ENCODE measurements at regions not wholly inside any gene's neighbourhood (a gene's known extent, or its start where the extent isn't known, plus 50 kb on each side); places are given as distances from the start of the nearest gene placed in this dataset.

- H3K79me2 ChIP-seq (ENCODE audit: control insufficient read depth, insufficient read depth, low read length): no peaks in the 10 kb centered on the region
- TSS peak; percentile 91 for BruUV-seq (replicated peaks)
- DNase-seq (ENCODE audit: low read depth, low spot score) (peak; percentile 69), ATAC-seq (peak; percentile 91), FAIRE-seq (no peak)
- H3K4me3 ChIP-seq: no peak overlapping the region
- ChIA-PET SMC1A (ENCODE audit: uncharacterized antibody, unreplicated experiment) (interaction anchor here (0.6 to 5.5 kb wide), 5 partner anchors 10 to 286 kb away, joined by 3 to 36 read pairs (median 4); no protein-coding TSS in a partner anchor), CTCF (interaction anchor here (1.3 to 1.4 kb wide), 2 partner anchors 11 to 79 kb away, joined by 3 to 4 read pairs; no protein-coding TSS in a partner anchor), RAD21 (ENCODE audit: unreplicated experiment) (interaction anchor here (1.0 to 2.6 kb wide), 4 partner anchors 11 to 200 kb away, joined by 3 to 10 read pairs (median 4); no protein-coding TSS in a partner anchor), POLR2A (interaction anchor here (3.1 kb wide), 1 partner anchor 11 kb away, joined by 10 read pairs; no protein-coding TSS in a partner anchor)
- WGBS (ENCODE audit: insufficient coverage, insufficient replicate concordance, low lambda C conversion rate, missing lambda C conversion rate): 19% methylated on average over 3 of the region's 3 CpGs
- in situ Hi-C loops (cut with MboI) (no loop called here), intact Hi-C loops (cut with micrococcal nuclease; ENCODE audit: unreplicated experiment) (no loop called here)
- 0 out of 2 replicates have a peak overlapping the region, but pooled peaks have one; percentile 13 for H3K4me2 ChIP-seq (ENCODE audit: control insufficient read depth, insufficient read depth)
- peaks cover 6% of the 10 kb centered on the region for H3K4me1 ChIP-seq (ENCODE audit: control insufficient read depth, insufficient read depth, low read length)
- peak overlapping the region; percentile 29; the same call in 1 of the 2 replicates for H2AFZ ChIP-seq (ENCODE audit: control insufficient read depth, low read depth, low read length)
- H3K36me3 ChIP-seq (ENCODE audit: control insufficient read depth in 2 of 2, insufficient read depth in 2 of 2, low read length in 1 of 2): no peaks in the 10 kb centered on the region
- H3K27ac ChIP-seq (ENCODE audit: control insufficient read depth, insufficient read depth): peak overlapping the region; percentile 46
- H3K27me3 ChIP-seq (replicated peaks in 1 of 2; ENCODE audit: control insufficient read depth in 2 of 2, insufficient read depth in 2 of 2, low read length in 1 of 2): no peaks in the 10 kb centered on the region
- peaks cover 3% of the 10 kb centered on the region; the same call in 2 of the 3 replicates for H3K9me3 ChIP-seq (replicated peaks; ENCODE audit: control insufficient read depth, insufficient read depth, low read length)
- H4K20me1 ChIP-seq (ENCODE audit: control insufficient read depth, insufficient read depth): no peaks in the 10 kb centered on the region
- no peak overlapping the region for H3K9ac ChIP-seq (ENCODE audit: control insufficient read depth, insufficient read depth, low read length)
- peak; percentile 71; the same call in 1 of the 2 replicates for TF ChIP-seq CREM (IDR thresholded peaks at IDR 0.05; ENCODE audit: low read depth)
- TF ChIP-seq RFX5 (IDR thresholded peaks at IDR 0.05; ENCODE audit: low read depth, low read length): no peak
- TF ChIP-seq SPI1 (IDR thresholded peaks at IDR 0.05; ENCODE audit: borderline replicate concordance, insufficient read depth, low read depth, low read length): peak; percentile 55; the same call in 1 of the 2 replicates
- peak; percentile 95 for TF ChIP-seq IKZF1 (conservative IDR thresholded peaks at IDR 0.05)
- peak; percentile 17 for TF ChIP-seq MEF2B (IDR thresholded peaks at IDR 0.05; ENCODE audit: partially characterized antibody, poor library complexity, severe bottlenecking)
- TF ChIP-seq MLLT1 (IDR thresholded peaks at IDR 0.05): no peak
- TF ChIP-seq CREB1 (IDR thresholded peaks at IDR 0.05; ENCODE audit: low read depth): peak; percentile 50; the same call in 1 of the 2 replicates
- peak; percentile 62; the same call in 1 of the 2 replicates for TF ChIP-seq PAX5 (IDR thresholded peaks at IDR 0.05; ENCODE audit: borderline replicate concordance, low read depth, low read length)
- peak; percentile 69 for TF ChIP-seq EED (IDR thresholded peaks at IDR 0.05; ENCODE audit: low read depth)
- TF ChIP-seq CHD2 (IDR thresholded peaks at IDR 0.05; ENCODE audit: borderline replicate concordance, low read depth, low read length): peak; percentile 66; the same call in 1 of the 2 replicates
- TF ChIP-seq EZH2 (IDR thresholded peaks at IDR 0.05; ENCODE audit: borderline replicate concordance, control insufficient read depth, low read depth, low read length): no peak
- TF ChIP-seq NFIC (IDR thresholded peaks at IDR 0.05; ENCODE audit: low read depth, low read length): peak; percentile 84
- TF ChIP-seq ZNF592 (IDR thresholded peaks at IDR 0.05): no peak
- no peak for TF ChIP-seq ZNF207 (IDR thresholded peaks at IDR 0.05; ENCODE audit: borderline replicate concordance)
- TF ChIP-seq IRF4 (IDR thresholded peaks at IDR 0.05; ENCODE audit: low read depth, low read length): peak; percentile 46; the same call in 1 of the 2 replicates
- TF ChIP-seq BCL11A (IDR thresholded peaks at IDR 0.05; ENCODE audit: low read depth, low read length): peak; percentile 81
- TF ChIP-seq IKZF2 (IDR thresholded peaks at IDR 0.05): peak; percentile 95
Observed at GRCh38 chr3:161770484-161771386, 274.1 kb downstream of the OTOL1 start.
